DOHH2 (cell line): ENCODE measurements at regions not wholly inside any gene's neighbourhood (a gene's known extent, or its start where the extent isn't known, plus 50 kb on each side); places are given as distances from the start of the nearest gene placed in this dataset.

Source experiments
- CTCF ChIP-seq: fragments of 200-600 bp; sonication (generic); IDR thresholded peaks from one replicate; pipeline ENCODE4 v1.5.1; 2014; ENCODE audit warnings: antibody characterized with exemption, mild to moderate bottlenecking, low read depth, low read length; ENCODE audit not compliant: poor library complexity, severe bottlenecking
- EZH2phosphoT487 ChIP-seq: fragments of 200-600 bp; sonication (generic); IDR thresholded peaks from 2 replicates; pipeline ENCODE4 v1.6.1; 2017; ENCODE audit warnings: borderline replicate concordance, mild to moderate bottlenecking, antibody characterized with exemption, low read length, moderate library complexity, mixed read lengths

- TF ChIP-seq CTCF (no peak), EZH2phosphoT487 (no peak)
These were observed 92.0 kb downstream of the NHLRC3 start for GRCh38 chr13:39130301-39130700.
